K562 (cell line): ENCODE measurements at regions not wholly inside any gene's neighbourhood (a gene's known extent, or its start where the extent isn't known, plus 50 kb on each side); places are given as distances from the start of the nearest gene placed in this dataset.

Source experiments
- ATAC-seq: fragments of 200-7000 bp; cut with Tn5 transposase; 3 replicates; pipeline ENCODE4 v1.9.1; 2020; ENCODE audit warnings: moderate library complexity
- BruUV-seq: library from RNA; stranded (reverse); fragments of 400-500 nt; replicated peaks from 2 replicates; lab custom pipeline; 2021; lab: Mats Ljungman, UMichigan
- CTCF ChIA-PET: fragments of 300-600 bp; formaldehyde crosslinking; extraction: SDS; loops from one replicate; lab custom pipeline; 2021; ENCODE audit warnings: low intra/inter-chr PET ratio; lab: Yijun Ruan, JAX
- POLR2A ChIA-PET: fragments of 300-600, 350-650 bp; sonication (Branson Sonifier 250); formaldehyde crosslinking; extraction: SDS; loops from one replicate; lab custom pipeline; 2021; ENCODE audit warnings: antibody characterized with exemption, inconsistent platforms; lab: Yijun Ruan, JAX
- DNase-seq, 4 experiments: peaks; one replicate each; pipeline versions ENCODE4 v3.0.0 to v3.0.0-alpha.2; 2011 to 2018; ENCODE audit warnings: low spot score in 3 of 4, mixed read lengths in 3 of 4; ENCODE audit errors: extremely low read depth in 1 of 4
- FAIRE-seq: peaks from 2 replicates; lab custom pipeline; 2011; peaks lifted over from hg19 to GRCh38; lab: Jason Lieb, UNC
- H2AFZ ChIP-seq: 2 replicates; pipeline ENCODE4 v1.6.0; 2011; ENCODE audit warnings: low read depth, low read length, control low read depth, inconsistent platforms
- H3K27ac ChIP-seq: fragments of 200-600 bp; 3 replicates; pipeline ENCODE4 v1.8.0; 2011; ENCODE audit warnings: low read depth, mild to moderate bottlenecking, control low read depth, inconsistent platforms, low read length, moderate library complexity, mixed read lengths; ENCODE audit errors: extremely low read depth
- H3K27me3 ChIP-seq, 2 experiments: fragments of 300-600 bp in 1 of 2; 2 replicates in 1 of 2; 3 replicates in 1 of 2; pipeline versions ENCODE4 v1.6.0 to v1.8.0; 2011; ENCODE audit warnings: inconsistent platforms in 2 of 2, low read length in 2 of 2, mild to moderate bottlenecking in 1 of 2, mixed read lengths in 1 of 2, moderate library complexity in 1 of 2; ENCODE audit not compliant: control insufficient read depth in 2 of 2, insufficient read depth in 2 of 2
- H3K36me3 ChIP-seq: fragments of 300-600 bp; 3 replicates; pipeline ENCODE4 v1.8.0; 2011; ENCODE audit warnings: mild to moderate bottlenecking, low read length, inconsistent platforms; ENCODE audit not compliant: control insufficient read depth, insufficient read depth
- H3K4me1 ChIP-seq, 2 experiments: fragments of 200-600 bp in 1 of 2; replicated peaks in 1 of 2; 2 replicates in 1 of 2; 3 replicates in 1 of 2; pipeline versions ENCODE4 v1.5.1 to v1.8.0; 2011; ENCODE audit warnings: inconsistent platforms in 2 of 2, low read length in 2 of 2, mild to moderate bottlenecking in 1 of 2, mixed read lengths in 1 of 2, moderate library complexity in 1 of 2; ENCODE audit not compliant: control insufficient read depth in 2 of 2, insufficient read depth in 2 of 2
- H3K4me2 ChIP-seq: 2 replicates; pipeline ENCODE4 v1.6.1; 2011; ENCODE audit warnings: low read length, control low read depth, inconsistent platforms, mixed read lengths; ENCODE audit not compliant: insufficient read depth
- H3K4me3 ChIP-seq: fragments of 200-600 bp; sonication (generic), shearing (Covaris generic); 2 replicates; pipeline ENCODE4 v1.5.1; 2016; ENCODE audit warnings: control low read depth, inconsistent platforms
- H3K79me2 ChIP-seq: fragments of 200-600 bp; 3 replicates; pipeline ENCODE4 v1.8.0; 2011; ENCODE audit warnings: low read length, inconsistent platforms; ENCODE audit not compliant: control insufficient read depth, insufficient read depth
- H3K9ac ChIP-seq, 2 experiments: 2 replicates each; pipeline versions ENCODE4 v1.6.0 to v1.6.1; 2011; ENCODE audit warnings: low read depth in 2 of 2, low read length in 2 of 2, control low read depth in 1 of 2, inconsistent platforms in 1 of 2, mild to moderate bottlenecking in 1 of 2, mixed read lengths in 1 of 2; ENCODE audit not compliant: insufficient read depth in 1 of 2
- H3K9me1 ChIP-seq: one replicate; pipeline ENCODE4 v1.6.0; 2011; ENCODE audit warnings: inconsistent platforms, mild to moderate bottlenecking, low read length, moderate library complexity; ENCODE audit not compliant: control insufficient read depth, insufficient read depth
- H3K9me3 ChIP-seq: replicated peaks from 2 replicates; pipeline ENCODE4 v1.5.1; 2011; ENCODE audit warnings: low read depth, low read length, inconsistent platforms; ENCODE audit not compliant: control insufficient read depth, insufficient read depth
- H4K20me1 ChIP-seq: replicated peaks from 2 replicates; pipeline ENCODE4 v1.6.1; 2011; ENCODE audit warnings: low read length, inconsistent platforms, mixed read lengths; ENCODE audit not compliant: control insufficient read depth, insufficient read depth
- BCOR ChIP-seq: fragments of 450-650 bp; IDR thresholded peaks from 2 replicates; pipeline ENCODE4 v1.6.1; 2016
- CREBBP ChIP-seq: IDR thresholded peaks from one replicate; pipeline ENCODE4 v1.6.1; 2012; ENCODE audit warnings: low read depth, mild to moderate bottlenecking, control low read depth, inconsistent platforms, low read length
- FOXP1 ChIP-seq: sonication (generic); formaldehyde crosslinking; IDR thresholded peaks from 2 replicates; pipeline ENCODE4 v1.8.0; 2022; ENCODE audit warnings: mild to moderate bottlenecking, missing genetic modification reagents
- GATAD2A ChIP-seq: fragments of 450-650 bp; IDR thresholded peaks from 2 replicates; pipeline ENCODE4 v1.6.1; 2017
- PHTF2 ChIP-seq: fragments of 250-450 bp; sonication (Bioruptor Pico); IDR thresholded peaks from 2 replicates; pipeline ENCODE4 v1.5.0; 2021; ENCODE audit warnings: mild to moderate bottlenecking
- POLR3A ChIP-seq: IDR thresholded peaks from 2 replicates; pipeline ENCODE4 v1.6.1; 2011; ENCODE audit warnings: borderline replicate concordance, mild to moderate bottlenecking, moderate library complexity; ENCODE audit not compliant: insufficient read length, insufficient read depth; ENCODE audit errors: extremely low read depth
- RBM15 ChIP-seq: fragments of 200-400 bp; formaldehyde crosslinking; IDR thresholded peaks from 2 replicates; pipeline ENCODE4 v1.6.1; 2018; ENCODE audit warnings: mild to moderate bottlenecking, low read length, moderate library complexity; ENCODE audit not compliant: insufficient read depth
- TFAP4 ChIP-seq: sonication (generic); formaldehyde crosslinking; IDR thresholded peaks from 2 replicates; pipeline ENCODE4 v1.8.0; 2022; ENCODE audit warnings: missing genetic modification reagents, mild to moderate bottlenecking, moderate library complexity, borderline replicate concordance
- ZNF239 ChIP-seq: fragments of 250-450 bp; sonication (Bioruptor Pico); IDR thresholded peaks from 2 replicates; pipeline ENCODE4 v1.4.0; 2020; ENCODE audit warnings: mild to moderate bottlenecking
- ZNF277 ChIP-seq: fragments of 250-450 bp; sonication (Bioruptor Pico); IDR thresholded peaks from 2 replicates; pipeline ENCODE4 v1.8.0; 2022; ENCODE audit warnings: inconsistent platforms, mild to moderate bottlenecking, moderate library complexity, borderline replicate concordance
- ZNF280A ChIP-seq: fragments of 450-650 bp; IDR thresholded peaks from 2 replicates; pipeline ENCODE4 v1.6.1; 2018; ENCODE audit warnings: mild to moderate bottlenecking, low read depth; ENCODE audit not compliant: partially characterized antibody
- WGBS: fragments of 100-300 bp; shearing (Covaris generic); methylation state at CpG from one replicate; pipeline ENCODE4 v1.1.6; 2016; ENCODE audit warnings: low coverage, mixed read lengths; ENCODE audit not compliant: insufficient coverage; ENCODE audit errors: missing lambda C conversion rate; 5-methylcytosine and 5-hydroxymethylcytosine counted together
- in situ Hi-C: fragments of 300-500 bp; cut with MboI; formaldehyde crosslinking; loops from 4 replicates; pipeline ENCODE4 v1.15.0; 2018; ENCODE audit warnings: inconsistent platforms, mixed read lengths
- intact Hi-C: fragments of 100-400 bp; cut with micrococcal nuclease; formaldehyde crosslinking; loops from 2 replicates; pipeline ENCODE4 v1.14.2; 2022
- TF ChIP-seq, protein P1 (sequence below): fragments of 450-650 bp; IDR thresholded peaks from 2 replicates; pipeline ENCODE4 v1.7.1; 2018; ENCODE audit warnings: mild to moderate bottlenecking, low read depth; ENCODE audit not compliant: partially characterized antibody
- TF ChIP-seq, protein P2 (sequence below): sonication (generic); formaldehyde crosslinking; IDR thresholded peaks from 2 replicates; pipeline ENCODE4 v1.8.1; 2022; ENCODE audit warnings: missing genetic modification reagents

DNA sequence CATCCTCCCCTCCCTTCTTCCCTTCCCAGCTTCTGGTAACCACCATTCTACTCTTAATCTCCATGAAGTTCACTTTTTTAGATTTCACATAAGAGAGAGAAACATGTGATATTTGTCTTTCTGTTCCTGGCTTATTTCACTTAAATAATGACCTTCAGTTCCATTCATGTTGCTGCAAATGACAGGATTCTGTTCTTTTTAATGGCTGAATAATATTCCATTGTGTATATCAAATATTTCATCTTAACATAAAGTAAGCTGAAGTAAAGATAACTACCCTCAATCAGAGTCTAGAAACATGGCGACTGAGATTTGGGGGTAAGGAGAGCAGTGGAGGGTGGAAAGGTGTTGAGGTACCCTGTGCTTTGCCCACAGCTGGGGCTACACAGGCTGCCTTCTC is 68.9 kb downstream of the RHOU start:
- H3K27ac ChIP-seq = no peak overlapping the region
- H3K4me1 ChIP-seq = no peaks in the 10 kb centered on the region
- H3K36me3 ChIP-seq = no peaks in the 10 kb centered on the region
- H3K9me1 ChIP-seq = no peaks in the 10 kb centered on the region
- WGBS = 0% methylated on average over 1 of the region's 1 CpG
- H3K9me3 ChIP-seq = no peaks in the 10 kb centered on the region
- ChIA-PET CTCF (no interaction called here), POLR2A (interaction anchor here (0.6 kb wide), 1 partner anchor 53 kb away, joined by 3 read pairs; no protein-coding TSS in a partner anchor)
- H3K9ac ChIP-seq = no peak overlapping the region
- H3K4me2 ChIP-seq = no peak overlapping the region
- ATAC-seq (no peak), FAIRE-seq (no peak), DNase-seq (no peak)
- no peaks in the 10 kb centered on the region for H4K20me1 ChIP-seq
- intact Hi-C loops (no loop called here), in situ Hi-C loops (no loop called here)
- H3K27me3 ChIP-seq = peaks cover 4 to 28% of the 10 kb centered on the region in 2 experiments; a peak in 4 of 5 replicates
- no peaks in the 10 kb centered on the region for H3K79me2 ChIP-seq
- H3K4me3 ChIP-seq = no peak overlapping the region
- no TSS peak for BruUV-seq
- H2AFZ ChIP-seq = no peak overlapping the region
- TF ChIP-seq ZNF277 (CRISPR knock-in tag) (no peak), PHTF2 (CRISPR knock-in tag) (no peak), CREBBP (no peak), RBM15 (no peak), POLR3A (no peak), ZNF239 (no peak), FOXP1 (CRISPR knock-in tag) (no peak), GATAD2A (no peak), ZNF280A (no peak), TFAP4 (CRISPR knock-in tag) (no peak), BCOR (no peak)
- TF ChIP-seq, protein P1, sequence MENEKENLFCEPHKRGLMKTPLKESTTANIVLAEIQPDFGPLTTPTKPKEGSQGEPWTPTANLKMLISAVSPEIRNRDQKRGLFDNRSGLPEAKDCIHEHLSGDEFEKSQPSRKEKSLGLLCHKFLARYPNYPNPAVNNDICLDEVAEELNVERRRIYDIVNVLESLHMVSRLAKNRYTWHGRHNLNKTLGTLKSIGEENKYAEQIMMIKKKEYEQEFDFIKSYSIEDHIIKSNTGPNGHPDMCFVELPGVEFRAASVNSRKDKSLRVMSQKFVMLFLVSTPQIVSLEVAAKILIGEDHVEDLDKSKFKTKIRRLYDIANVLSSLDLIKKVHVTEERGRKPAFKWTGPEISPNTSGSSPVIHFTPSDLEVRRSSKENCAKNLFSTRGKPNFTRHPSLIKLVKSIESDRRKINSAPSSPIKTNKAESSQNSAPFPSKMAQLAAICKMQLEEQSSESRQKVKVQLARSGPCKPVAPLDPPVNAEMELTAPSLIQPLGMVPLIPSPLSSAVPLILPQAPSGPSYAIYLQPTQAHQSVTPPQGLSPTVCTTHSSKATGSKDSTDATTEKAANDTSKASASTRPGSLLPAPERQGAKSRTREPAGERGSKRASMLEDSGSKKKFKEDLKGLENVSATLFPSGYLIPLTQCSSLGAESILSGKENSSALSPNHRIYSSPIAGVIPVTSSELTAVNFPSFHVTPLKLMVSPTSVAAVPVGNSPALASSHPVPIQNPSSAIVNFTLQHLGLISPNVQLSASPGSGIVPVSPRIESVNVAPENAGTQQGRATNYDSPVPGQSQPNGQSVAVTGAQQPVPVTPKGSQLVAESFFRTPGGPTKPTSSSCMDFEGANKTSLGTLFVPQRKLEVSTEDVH = no peak
- TF ChIP-seq, protein P2, sequence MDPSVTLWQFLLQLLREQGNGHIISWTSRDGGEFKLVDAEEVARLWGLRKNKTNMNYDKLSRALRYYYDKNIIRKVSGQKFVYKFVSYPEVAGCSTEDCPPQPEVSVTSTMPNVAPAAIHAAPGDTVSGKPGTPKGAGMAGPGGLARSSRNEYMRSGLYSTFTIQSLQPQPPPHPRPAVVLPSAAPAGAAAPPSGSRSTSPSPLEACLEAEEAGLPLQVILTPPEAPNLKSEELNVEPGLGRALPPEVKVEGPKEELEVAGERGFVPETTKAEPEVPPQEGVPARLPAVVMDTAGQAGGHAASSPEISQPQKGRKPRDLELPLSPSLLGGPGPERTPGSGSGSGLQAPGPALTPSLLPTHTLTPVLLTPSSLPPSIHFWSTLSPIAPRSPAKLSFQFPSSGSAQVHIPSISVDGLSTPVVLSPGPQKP (CRISPR knock-in tag) = no peak
